Neural cell (in vitro differentiated cells): ENCODE measurements at regions not wholly inside any gene's neighbourhood (a gene's known extent, or its start where the extent isn't known, plus 50 kb on each side); places are given as distances from the start of the nearest gene placed in this dataset.

Experiments
- EZH2 ChIP-seq: fragments of 200-600, 300-800 bp; shearing (Covaris generic), sonication (generic); IDR thresholded peaks from 2 replicates; pipeline ENCODE4 v1.6.1; 2014; ENCODE audit warnings: antibody characterized with exemption, low read length, borderline replicate concordance, mild to moderate bottlenecking; ENCODE audit not compliant: insufficient read depth, poor library complexity, severe bottlenecking
- TF ChIP-seq, protein P1 (sequence below): fragments of 450-650 bp; IDR thresholded peaks from 2 replicates; pipeline ENCODE4 v1.5.1; 2014; ENCODE audit warnings: antibody characterized with exemption, mild to moderate bottlenecking, moderate library complexity; ENCODE audit not compliant: poor library complexity, severe bottlenecking

DNA sequence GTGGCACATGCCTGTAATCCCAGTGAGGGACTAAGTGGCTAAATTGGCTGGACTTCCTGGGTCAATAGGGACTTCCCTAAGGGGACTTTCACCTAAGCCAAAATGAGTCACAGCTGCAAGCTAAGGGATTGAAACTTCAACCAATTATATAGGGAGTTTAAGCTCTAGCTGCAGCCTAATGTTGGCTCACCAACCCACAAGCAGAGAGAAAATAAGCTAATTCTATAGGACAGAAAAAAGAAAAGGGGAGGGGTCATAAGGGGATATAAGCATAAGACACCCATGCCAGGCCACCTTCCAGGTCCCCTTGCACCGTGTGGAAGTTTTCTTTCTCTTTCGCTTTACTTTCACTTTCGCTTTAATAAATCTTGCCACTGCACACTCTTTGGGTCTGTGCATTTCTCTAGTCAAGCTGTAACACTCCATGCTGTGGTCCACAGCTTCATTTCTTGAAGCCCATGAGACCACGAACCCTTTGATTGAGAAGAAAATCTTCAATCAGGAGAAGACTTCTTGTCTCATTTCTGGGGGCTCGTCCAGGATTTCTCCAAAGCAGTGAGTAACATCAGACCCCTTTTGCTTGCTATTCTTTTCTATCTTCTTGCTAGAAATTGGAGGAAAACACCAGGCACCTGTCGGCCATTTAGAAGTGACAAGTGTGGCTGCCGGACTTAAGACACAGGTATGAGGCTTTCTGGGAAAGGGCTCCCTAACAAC is 192.3 kb downstream of the IGSF11 start:
- TF ChIP-seq, protein P1, sequence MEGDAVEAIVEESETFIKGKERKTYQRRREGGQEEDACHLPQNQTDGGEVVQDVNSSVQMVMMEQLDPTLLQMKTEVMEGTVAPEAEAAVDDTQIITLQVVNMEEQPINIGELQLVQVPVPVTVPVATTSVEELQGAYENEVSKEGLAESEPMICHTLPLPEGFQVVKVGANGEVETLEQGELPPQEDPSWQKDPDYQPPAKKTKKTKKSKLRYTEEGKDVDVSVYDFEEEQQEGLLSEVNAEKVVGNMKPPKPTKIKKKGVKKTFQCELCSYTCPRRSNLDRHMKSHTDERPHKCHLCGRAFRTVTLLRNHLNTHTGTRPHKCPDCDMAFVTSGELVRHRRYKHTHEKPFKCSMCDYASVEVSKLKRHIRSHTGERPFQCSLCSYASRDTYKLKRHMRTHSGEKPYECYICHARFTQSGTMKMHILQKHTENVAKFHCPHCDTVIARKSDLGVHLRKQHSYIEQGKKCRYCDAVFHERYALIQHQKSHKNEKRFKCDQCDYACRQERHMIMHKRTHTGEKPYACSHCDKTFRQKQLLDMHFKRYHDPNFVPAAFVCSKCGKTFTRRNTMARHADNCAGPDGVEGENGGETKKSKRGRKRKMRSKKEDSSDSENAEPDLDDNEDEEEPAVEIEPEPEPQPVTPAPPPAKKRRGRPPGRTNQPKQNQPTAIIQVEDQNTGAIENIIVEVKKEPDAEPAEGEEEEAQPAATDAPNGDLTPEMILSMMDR, result no peak
- no peak for TF ChIP-seq EZH2
